H1 (cell line): ENCODE measurements at regions not wholly inside any gene's neighbourhood (a gene's known extent, or its start where the extent isn't known, plus 50 kb on each side); places are given as distances from the start of the nearest gene placed in this dataset.

Experiments
- CBX5 ChIP-seq: fragments of 300-800, 300-1000 bp; sonication (generic); IDR thresholded peaks from 2 replicates; pipeline ENCODE4 v1.7.1; 2016; ENCODE audit warnings: antibody characterized with exemption, low read length, low read depth
- CHD7 ChIP-seq: fragments of 300-600 bp; sonication (generic); IDR thresholded peaks from 2 replicates; pipeline ENCODE4 v1.7.1; 2012; ENCODE audit warnings: low read length, moderate library complexity, mild to moderate bottlenecking, inconsistent platforms; ENCODE audit not compliant: insufficient replicate concordance
- CTCF ChIP-seq, 3 experiments: IDR thresholded peaks; 1 replicate in 2 of 3; 2 replicates in 1 of 3; pipeline versions ENCODE4 v1.5.1 to v1.6.1; 2011; ENCODE audit warnings: low read length in 3 of 3, mild to moderate bottlenecking in 3 of 3, inconsistent platforms in 2 of 3, low read depth in 1 of 3, moderate library complexity in 1 of 3; ENCODE audit not compliant: insufficient read depth in 1 of 3; ENCODE audit errors: control extremely low read depth in 1 of 3
- TAF1 ChIP-seq: IDR thresholded peaks from 2 replicates; pipeline ENCODE4 v1.6.1; 2011; ENCODE audit warnings: mild to moderate bottlenecking, low read depth, low read length
- TF ChIP-seq, protein P1 (sequence below): IDR thresholded peaks from 2 replicates; pipeline ENCODE4 v1.6.1; 2012; ENCODE audit warnings: inconsistent platforms

GRCh38 chr14:55816225-55816624 is 236.2 kb downstream of the KTN1 start (continued):
- TF ChIP-seq CHD7, result no peak
- TF ChIP-seq TAF1, result no peak
- no peak for TF ChIP-seq CTCF (IDR thresholded peaks at IDR 0.05; ENCODE audit: control extremely low read depth in 1 of 3, insufficient read depth in 1 of 3, low read depth in 1 of 3, low read length in 3 of 3)
- TF ChIP-seq CBX5, result no peak
- TF ChIP-seq, protein P1, sequence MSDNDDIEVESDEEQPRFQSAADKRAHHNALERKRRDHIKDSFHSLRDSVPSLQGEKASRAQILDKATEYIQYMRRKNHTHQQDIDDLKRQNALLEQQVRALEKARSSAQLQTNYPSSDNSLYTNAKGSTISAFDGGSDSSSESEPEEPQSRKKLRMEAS, result no peak
